ENCODE measurements at regions not wholly inside any gene's neighbourhood (a gene's known extent, or its start where the extent isn't known, plus 50 kb on each side); places are given as distances from the start of the nearest gene placed in this dataset.

GRCh38 chr5:2249026-2249425 is 366.3 kb upstream of the IRX4 start:
- DNase-seq (ENCODE audit: low read depth in 2 of 2) = no peak

GRCh38 chr5:2242539-2242938 is 359.8 kb upstream of the IRX4 start:
- no peak for DNase-seq (ENCODE audit: low read depth in 2 of 2)

- DNase-seq (ENCODE audit: low read depth in 2 of 2) = no peak
Observed at GRCh38 chr5:2241842-2242241, 359.1 kb upstream of the IRX4 start.

DNA sequence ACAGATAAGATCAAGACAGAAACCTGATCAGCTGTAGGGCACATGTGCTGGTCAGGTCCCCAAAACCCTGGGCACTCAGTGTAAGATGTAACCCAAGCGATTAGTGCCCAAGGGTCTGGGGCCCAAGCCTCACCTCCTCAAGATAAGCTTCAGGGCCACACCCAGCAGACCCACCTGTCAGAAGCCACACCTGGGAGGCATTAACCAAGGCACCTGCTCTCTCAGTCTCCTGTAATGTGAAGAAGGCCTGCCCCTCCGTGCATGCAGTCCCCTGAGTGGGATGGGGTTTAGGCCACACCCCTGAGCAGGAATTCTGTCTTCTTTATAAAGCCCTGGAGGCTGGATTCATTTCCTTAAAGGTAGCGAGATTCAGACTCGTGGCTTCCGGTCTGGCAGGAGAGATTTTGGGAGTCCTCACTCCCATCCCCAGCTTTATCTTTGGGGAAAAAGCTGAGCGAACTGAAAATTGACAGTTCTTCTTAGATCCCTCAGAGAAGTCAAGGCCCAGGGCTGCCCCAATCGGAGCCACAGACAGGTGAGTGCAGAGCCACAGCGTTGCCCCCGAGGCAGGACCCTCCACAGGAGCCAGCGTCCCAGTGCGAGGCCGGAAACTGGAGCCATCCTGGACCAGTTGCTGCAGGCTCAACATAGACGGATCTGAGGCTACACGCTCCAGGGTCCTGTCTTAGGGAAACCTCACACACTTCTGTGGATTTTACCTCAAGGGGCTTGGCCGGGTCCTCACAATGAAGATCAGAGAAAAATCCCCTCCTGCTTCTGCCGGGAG is 357.6 kb upstream of the IRX4 start:
- no peak for DNase-seq (ENCODE audit: low read depth in 2 of 2)

DNA sequence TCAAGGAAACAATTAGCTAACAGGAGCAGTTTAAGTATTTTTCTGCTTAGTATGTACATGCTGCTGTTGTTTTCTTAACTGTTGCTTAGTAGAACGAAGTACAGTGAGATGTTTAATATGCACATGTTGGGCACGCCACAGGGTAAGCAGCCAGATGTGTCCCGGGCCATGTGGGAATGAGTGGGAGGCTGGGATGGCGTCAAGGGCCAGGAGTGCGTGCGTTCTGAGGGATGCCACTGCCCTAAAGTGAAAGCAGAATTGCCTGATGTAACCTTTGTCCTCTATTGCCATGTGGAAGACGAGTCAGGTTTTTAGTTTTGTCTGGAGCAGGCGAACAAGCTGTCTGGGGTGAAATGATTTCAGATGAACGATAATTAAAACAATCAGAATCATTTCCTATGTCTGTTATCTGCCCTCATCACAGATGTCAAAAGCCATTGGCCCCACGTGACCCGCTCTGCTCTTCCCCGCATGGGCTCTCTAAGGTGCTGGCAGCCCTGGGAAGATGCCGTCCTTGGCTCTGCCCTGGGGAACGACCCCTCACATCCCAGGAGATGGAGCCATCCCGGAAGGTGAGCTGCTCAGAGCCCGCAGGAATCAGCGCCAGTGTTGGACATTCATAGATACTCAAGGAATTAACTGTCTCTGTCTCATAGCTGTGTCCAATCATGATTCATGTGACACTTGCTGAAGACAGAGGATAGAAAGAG is 356.6 kb upstream of the IRX4 start:
- no peak for DNase-seq (ENCODE audit: low read depth in 2 of 2)

- no peak for DNase-seq (ENCODE audit: low read depth in 2 of 2)
Observed at GRCh38 chr5:2238732-2239131, 356.0 kb upstream of the IRX4 start.

DNA sequence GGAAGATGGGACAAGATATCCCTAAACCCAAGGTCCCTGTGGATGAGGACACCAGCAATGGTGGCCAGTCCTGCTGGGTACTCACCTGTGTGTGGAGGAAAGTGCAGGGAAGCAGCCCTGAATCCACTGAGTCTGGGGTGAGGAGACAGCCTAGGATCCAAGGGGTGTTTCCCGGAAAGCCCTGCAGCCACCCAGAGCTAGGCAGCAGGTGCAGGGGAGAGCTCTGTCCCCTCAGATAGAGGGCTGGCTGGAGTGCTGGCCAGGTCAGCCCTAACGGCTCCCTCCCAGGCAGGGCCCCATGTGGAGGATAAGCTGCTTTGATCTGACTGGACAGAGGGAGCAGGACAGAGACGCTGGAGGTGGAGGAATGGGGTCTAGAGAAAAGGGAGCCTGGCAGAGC is 344.7 kb upstream of the IRX4 start:
- DNase-seq (ENCODE audit: low read depth in 2 of 2) = no peak

DNA sequence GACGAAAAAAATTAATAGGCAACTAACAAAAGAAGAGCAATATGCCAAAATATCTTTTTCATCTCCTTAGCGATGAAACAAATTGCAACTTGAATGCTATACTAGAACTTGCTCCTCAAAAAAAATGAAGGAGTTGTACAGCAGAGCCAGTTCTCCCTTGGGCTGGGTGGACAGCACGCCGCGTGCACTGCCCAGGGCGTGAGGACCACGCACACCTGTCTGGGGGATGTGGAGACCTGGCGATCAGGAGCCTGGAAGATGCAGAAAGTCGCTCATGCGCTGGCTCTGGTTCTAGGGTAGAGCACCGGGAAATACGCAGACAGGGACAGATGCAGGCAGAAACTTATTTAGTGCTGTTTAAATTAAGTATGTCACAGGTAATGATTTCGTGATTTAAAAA is 342.0 kb upstream of the IRX4 start:
- no peak for DNase-seq (ENCODE audit: low read depth in 2 of 2)

DNA sequence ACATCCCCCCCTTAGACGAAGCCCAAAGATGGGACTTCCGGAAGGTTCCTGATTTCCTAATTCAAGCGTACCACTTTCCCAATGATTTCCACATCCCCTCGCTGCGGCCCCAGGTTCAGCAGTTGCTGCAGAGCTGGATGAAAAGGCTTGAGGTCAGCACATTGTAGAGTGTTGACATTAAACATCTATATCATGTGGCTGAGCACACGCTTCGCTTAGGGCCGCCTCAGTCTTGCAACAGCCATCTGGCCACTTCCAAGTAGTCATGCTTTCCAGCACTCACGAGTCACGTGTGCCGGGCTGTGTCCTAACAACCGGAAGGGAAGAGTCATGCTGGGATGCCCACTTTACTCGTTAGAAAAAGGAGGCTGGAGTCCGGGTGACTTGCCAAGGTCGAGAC is 340.6 kb upstream of the IRX4 start:
- no peak for DNase-seq (ENCODE audit: low read depth in 2 of 2)

DNA sequence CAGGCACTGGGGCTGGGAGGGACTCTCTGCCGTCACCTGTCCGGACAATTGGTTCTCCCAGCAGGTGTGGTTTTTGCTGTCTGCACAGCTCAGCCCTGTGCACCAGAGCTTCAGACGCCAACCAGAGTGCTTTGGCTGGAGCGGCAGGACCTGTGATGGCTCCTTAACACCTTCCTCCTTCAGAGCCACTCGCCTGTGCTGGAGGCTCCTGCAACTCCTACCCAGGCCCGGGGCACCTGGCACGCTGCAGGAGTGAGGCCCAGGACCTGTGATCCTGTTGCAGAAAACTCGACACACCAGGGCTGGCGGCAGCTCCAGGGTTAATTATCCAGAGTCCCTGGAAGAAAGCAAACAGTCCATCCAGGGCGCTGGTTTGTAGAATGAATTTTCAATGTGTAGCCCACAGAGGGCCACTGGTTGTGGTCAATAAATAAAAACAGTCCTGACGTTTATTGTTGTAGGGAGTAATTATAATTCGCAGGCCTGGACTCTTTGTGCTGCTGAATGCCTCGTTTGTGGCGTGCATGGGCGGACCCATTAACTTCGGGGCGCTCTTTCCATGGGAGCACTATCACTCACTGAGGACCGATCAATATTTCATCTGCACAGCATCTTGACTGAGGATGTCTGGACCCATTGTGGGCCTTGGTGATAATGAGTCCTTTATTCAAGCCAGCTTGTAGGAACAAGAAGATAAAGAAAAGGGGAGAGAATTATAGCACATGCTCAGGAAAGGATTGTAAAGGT is 339.7 kb upstream of the IRX4 start:
- DNase-seq (ENCODE audit: low read depth in 2 of 2) = no peak

DNA sequence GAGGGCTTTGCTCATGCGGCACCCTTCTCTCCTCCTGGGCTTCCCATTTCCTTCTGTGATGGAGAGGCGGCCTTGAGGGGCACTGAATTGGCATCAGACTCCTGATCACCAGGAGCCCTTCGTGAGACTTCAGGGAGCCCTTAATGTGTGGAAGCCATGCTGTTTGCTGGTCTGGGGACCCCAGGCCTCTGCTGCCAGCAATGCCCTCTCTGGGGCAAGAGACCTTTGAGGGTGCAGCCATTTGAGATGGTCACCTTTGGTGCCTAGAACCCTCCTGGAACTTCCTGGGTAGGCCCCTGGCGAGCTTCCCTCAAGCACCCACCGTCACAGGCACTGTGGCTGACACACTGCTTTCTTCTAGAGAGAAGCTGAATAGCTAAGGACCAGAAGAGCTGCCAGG is 338.7 kb upstream of the IRX4 start:
- DNase-seq (ENCODE audit: low read depth in 2 of 2) = no peak

GRCh38 chr5:2220741-2221140 is 338.0 kb upstream of the IRX4 start:
- no peak for DNase-seq (ENCODE audit: low read depth in 2 of 2)

DNA sequence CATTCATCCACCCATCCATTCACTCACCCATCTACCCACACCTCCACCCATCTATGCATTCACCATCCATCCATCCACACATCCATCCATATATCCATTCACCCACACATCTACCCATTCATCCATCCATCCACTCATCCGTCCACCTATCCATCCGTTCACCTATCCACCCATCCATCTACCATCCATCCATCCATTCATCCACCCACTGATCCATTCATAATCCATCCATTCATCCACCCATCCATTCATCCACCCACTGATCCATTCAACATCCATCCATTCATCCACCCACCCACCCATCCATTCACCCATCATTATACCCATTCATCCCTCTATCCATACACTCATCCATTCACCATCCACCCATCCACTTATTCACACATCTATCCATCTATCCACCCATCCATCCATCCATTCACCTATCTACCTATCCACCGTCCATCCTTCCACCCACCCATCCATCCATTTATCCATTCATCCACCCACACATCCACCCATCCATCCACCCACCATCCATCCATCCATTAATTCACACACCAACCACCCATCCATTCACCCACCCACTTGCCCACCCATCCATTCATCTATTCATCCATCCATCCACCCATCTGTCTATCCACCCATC is 336.5 kb upstream of the IRX4 start:
- DNase-seq (ENCODE audit: low read depth in 2 of 2) = no peak

DNA sequence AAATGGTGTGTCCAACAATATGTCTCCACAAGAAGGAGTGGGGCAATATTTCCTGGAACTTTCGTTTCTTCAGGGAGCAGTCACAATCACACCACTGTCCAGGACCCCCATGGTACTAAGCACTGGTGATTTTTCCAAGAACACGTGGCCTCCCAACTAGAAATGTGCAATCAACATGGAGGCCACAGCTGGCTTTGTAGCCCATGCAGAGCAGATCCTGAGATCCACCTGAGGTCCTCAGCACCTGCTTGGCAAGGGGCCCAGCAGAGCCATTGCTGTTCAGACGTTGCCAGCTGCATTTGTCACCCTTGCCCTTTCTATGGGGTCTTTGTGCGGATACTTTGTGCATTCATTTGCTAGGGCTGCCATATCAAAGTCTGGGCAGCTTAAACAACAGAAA is 334.5 kb upstream of the IRX4 start:
- no peak for DNase-seq (ENCODE audit: low read depth in 2 of 2)

DNA sequence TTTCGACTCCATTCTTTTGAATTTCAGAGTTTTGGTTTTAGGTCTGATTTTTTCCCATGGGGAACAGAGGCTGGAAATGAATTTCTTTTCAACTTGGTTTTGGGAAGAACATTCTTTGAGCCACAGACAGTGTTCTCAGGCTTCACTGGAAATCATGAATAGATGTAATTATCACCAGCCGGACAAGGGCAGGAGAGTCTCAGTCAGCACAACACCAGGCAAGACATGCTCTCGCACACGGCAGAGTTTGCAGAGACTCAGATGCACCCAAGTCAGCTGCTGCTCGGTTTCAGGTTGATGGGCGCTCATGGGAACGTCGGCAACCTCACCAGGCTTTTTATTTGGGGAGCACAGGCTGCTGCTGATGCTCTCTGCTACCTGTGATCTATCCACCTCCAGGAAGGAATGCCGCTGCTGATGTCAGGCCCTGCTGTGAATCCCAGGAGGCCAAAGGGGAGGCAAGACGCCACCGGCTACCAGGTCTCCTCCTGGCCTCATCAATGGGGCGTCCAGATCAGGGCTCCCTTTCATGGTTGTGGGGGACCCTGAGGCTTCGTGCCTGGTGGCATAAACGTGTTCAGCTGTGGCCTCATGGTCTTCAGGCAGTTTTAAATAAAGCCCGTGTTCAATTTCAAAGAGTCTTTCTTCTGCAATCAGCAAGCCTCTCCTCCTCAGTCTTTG is 332.3 kb upstream of the IRX4 start:
- DNase-seq (ENCODE audit: low read depth in 2 of 2) = no peak

- DNase-seq (ENCODE audit: low read depth in 2 of 2) = no peak
Observed at GRCh38 chr5:2213121-2213730, 330.5 kb upstream of the IRX4 start.

GRCh38 chr5:2212481-2212880 is 329.8 kb upstream of the IRX4 start:
- no peak for DNase-seq (ENCODE audit: low read depth in 2 of 2)

DNA sequence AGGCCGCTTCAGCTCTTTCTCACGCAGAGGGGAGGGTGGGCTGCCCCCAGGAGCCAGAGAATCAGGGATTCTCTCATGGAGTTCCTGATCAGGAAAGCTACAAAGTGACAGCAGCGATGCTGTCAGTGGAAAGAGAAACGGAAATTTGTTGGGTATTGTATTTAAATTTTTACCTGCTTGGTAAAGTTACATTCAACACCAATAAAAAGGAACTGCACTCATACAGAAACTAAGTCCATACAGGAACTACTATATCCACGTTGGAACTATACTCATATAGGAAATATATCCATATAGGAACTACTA is 325.5 kb upstream of the IRX4 start:
- DNase-seq (ENCODE audit: low read depth in 2 of 2) = no peak

DNA sequence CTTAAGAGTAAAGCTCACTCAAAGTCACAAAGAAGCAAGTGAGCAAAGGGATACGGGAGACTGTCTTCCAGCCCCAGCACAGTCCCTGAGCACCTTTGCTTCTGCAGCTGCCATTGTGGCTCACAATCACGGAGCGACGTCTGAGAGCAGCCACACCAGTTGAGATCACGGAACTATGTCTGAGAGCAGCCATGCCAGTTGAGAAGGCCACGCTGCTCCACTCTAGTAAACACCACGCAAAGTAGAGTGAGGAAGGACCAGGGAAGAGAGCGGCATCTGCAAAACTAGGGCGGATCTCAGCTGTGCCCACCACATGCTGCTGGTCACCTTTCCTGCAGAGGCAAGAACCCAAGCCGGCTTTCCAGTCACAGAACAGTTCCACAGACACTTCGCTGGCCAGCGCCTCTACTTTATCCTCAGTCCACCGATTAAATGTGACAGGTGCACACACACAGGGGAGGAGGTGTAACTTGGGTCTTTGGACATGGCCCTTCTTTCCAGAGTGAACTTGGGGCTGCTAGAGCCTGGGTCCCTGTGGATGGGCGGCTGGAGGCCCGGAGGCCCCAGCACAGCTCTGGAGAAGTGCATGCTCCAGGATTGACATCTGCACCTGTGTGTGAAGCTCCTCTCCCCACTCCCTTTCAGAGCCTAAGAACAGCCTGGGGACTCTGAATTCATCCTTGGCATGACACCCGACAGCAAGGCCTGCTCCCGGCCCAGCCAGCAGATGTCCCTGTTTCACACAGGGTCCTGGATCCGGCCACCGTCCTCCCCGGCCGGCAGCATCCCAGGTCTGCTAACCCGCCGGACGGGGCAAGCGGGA is 324.9 kb upstream of the IRX4 start:
- no peak for DNase-seq (ENCODE audit: low read depth in 2 of 2)

GRCh38 chr5:2207109-2207399 is 324.3 kb upstream of the IRX4 start:
- no peak for DNase-seq (ENCODE audit: low read depth in 2 of 2)
